Neural cell (in vitro differentiated cells): ENCODE measurements at regions not wholly inside any gene's neighbourhood (a gene's known extent, or its start where the extent isn't known, plus 50 kb on each side); places are given as distances from the start of the nearest gene placed in this dataset.
"Not testable (repeated sequence)": the region's sequence is repeated elsewhere in the genome, so short reads cannot be mapped to it uniquely, and the experiment has no call there.

Experiments used
- H2AFZ ChIP-seq: fragments of 200-600, 300-800 bp; sonication (generic), shearing (Covaris generic); 2 replicates; pipeline ENCODE4 v1.6.0; 2014; ENCODE audit warnings: low read depth, mild to moderate bottlenecking, antibody characterized with exemption, low read length, moderate library complexity
- H3F3A ChIP-seq: fragments of 200-600 bp; shearing (Covaris generic); 2 replicates; pipeline ENCODE4 v1.6.1; 2016; ENCODE audit warnings: mild to moderate bottlenecking, moderate library complexity, mixed read lengths, antibody characterized with exemption, low read length; ENCODE audit not compliant: insufficient read depth, poor library complexity, severe bottlenecking
- H3K27ac ChIP-seq: fragments of 200-600, 300-800 bp; sonication (generic), shearing (Covaris generic); 2 replicates; pipeline ENCODE4 v1.5.1; 2014; ENCODE audit warnings: mild to moderate bottlenecking, low read length, moderate library complexity
- H3K27me3 ChIP-seq: fragments of 300-800, 200-600 bp; sonication (generic), shearing (Covaris generic); 2 replicates; pipeline ENCODE4 v1.6.0; 2014; ENCODE audit warnings: mild to moderate bottlenecking, low read depth, low read length, moderate library complexity; ENCODE audit not compliant: insufficient read depth
- H3K36me3 ChIP-seq: fragments of 300-800, 200-600 bp; sonication (generic), shearing (Covaris generic); 2 replicates; pipeline ENCODE4 v1.5.1; 2014; ENCODE audit warnings: mild to moderate bottlenecking, antibody characterized with exemption, low read length, moderate library complexity; ENCODE audit not compliant: insufficient read depth
- H3K4me2 ChIP-seq: fragments of 300-800, 200-600 bp; sonication (generic), shearing (Covaris generic); 2 replicates; pipeline ENCODE4 v1.6.0; 2014; ENCODE audit warnings: mild to moderate bottlenecking, low read length
- H3K4me3 ChIP-seq: fragments of 300-800, 200-600 bp; sonication (generic), shearing (Covaris generic); 2 replicates; pipeline ENCODE4 v1.5.1; 2014; ENCODE audit warnings: mild to moderate bottlenecking, low read length, moderate library complexity
- H3K79me2 ChIP-seq: fragments of 200-600 bp; shearing (Covaris generic); replicated peaks from 2 replicates; pipeline ENCODE4 v1.6.0; 2014; ENCODE audit warnings: mild to moderate bottlenecking, low read length, moderate library complexity; ENCODE audit not compliant: insufficient read depth
- H3K9ac ChIP-seq: fragments of 300-800, 200-600 bp; sonication (generic), shearing (Covaris generic); 2 replicates; pipeline ENCODE4 v1.6.1; 2016; ENCODE audit warnings: mild to moderate bottlenecking, low read length, mixed read lengths
- H3K9me2 ChIP-seq: fragments of 200-600 bp; shearing (Covaris generic); 2 replicates; pipeline ENCODE4 v1.6.1; 2016; ENCODE audit warnings: mild to moderate bottlenecking, low read length, mixed read lengths; ENCODE audit not compliant: insufficient read depth
- H3K9me3 ChIP-seq: fragments of 200-600, 300-800 bp; sonication (generic), shearing (Covaris generic); 2 replicates; pipeline ENCODE4 v1.6.1; 2016; ENCODE audit warnings: mild to moderate bottlenecking, mixed run types, low read length, moderate library complexity, mixed read lengths
- H4K20me1 ChIP-seq: fragments of 200-600 bp; shearing (Covaris generic); 2 replicates; pipeline ENCODE4 v1.6.1; 2016; ENCODE audit warnings: mild to moderate bottlenecking, mixed run types; ENCODE audit not compliant: insufficient read depth
- CTCF ChIP-seq: fragments of 450-650 bp; IDR thresholded peaks from 2 replicates; pipeline ENCODE4 v1.5.1; 2014; ENCODE audit warnings: antibody characterized with exemption, mild to moderate bottlenecking, moderate library complexity; ENCODE audit not compliant: poor library complexity, severe bottlenecking
- EP300 ChIP-seq: fragments of 450-650 bp; conservative IDR thresholded peaks from 2 replicates; pipeline ENCODE4 v1.6.1; 2014; ENCODE audit warnings: antibody characterized with exemption, mild to moderate bottlenecking, moderate library complexity; ENCODE audit not compliant: poor library complexity, severe bottlenecking
- EZH2 ChIP-seq: fragments of 200-600, 300-800 bp; shearing (Covaris generic), sonication (generic); IDR thresholded peaks from 2 replicates; pipeline ENCODE4 v1.6.1; 2014; ENCODE audit warnings: antibody characterized with exemption, low read length, borderline replicate concordance, mild to moderate bottlenecking; ENCODE audit not compliant: insufficient read depth, poor library complexity, severe bottlenecking
- MXI1 ChIP-seq: fragments of 450-650 bp; conservative IDR thresholded peaks from 2 replicates; pipeline ENCODE4 v1.6.1; 2014; ENCODE audit warnings: antibody characterized with exemption, mild to moderate bottlenecking; ENCODE audit not compliant: poor library complexity, severe bottlenecking
- POLR2AphosphoS5 ChIP-seq: IDR thresholded peaks from 2 replicates; pipeline ENCODE4 v1.6.1; 2012
- RAD21 ChIP-seq: fragments of 450-650 bp; conservative IDR thresholded peaks from 2 replicates; pipeline ENCODE4 v1.6.1; 2014; ENCODE audit warnings: antibody characterized with exemption, mild to moderate bottlenecking, moderate library complexity
- REST ChIP-seq: IDR thresholded peaks from 2 replicates; pipeline ENCODE4 v1.6.1; 2012; ENCODE audit warnings: borderline replicate concordance
- SMC3 ChIP-seq: fragments of 450-650 bp; conservative IDR thresholded peaks from 2 replicates; pipeline ENCODE4 v1.6.1; 2014; ENCODE audit warnings: antibody characterized with exemption, mild to moderate bottlenecking, moderate library complexity; ENCODE audit not compliant: poor library complexity
- TAF1 ChIP-seq: IDR thresholded peaks from 2 replicates; pipeline ENCODE4 v1.6.1; 2012; ENCODE audit warnings: low read depth

- Histone ChIP-seq H3K9ac (no peak overlapping the region), H3K27me3 (no peaks in the 10 kb centered on the region), H3K36me3 (no peaks in the 10 kb centered on the region), H3K4me3 (no peak overlapping the region), H2AFZ (no peak overlapping the region), H3K79me2 (no peaks in the 10 kb centered on the region), H3K4me2 (no peak overlapping the region), H3K9me2 (no peaks in the 10 kb centered on the region), H3K27ac (no peak overlapping the region), H3F3A (no peaks in the 10 kb centered on the region), H3K9me3 (no peaks in the 10 kb centered on the region), H4K20me1 (no peaks in the 10 kb centered on the region)
- no peak for TF ChIP-seq TAF1
- no peak for TF ChIP-seq REST
- no peak for TF ChIP-seq CTCF
- no peak for TF ChIP-seq SMC3
- TF ChIP-seq POLR2AphosphoS5: no peak
- TF ChIP-seq RAD21: no peak
- no peak for TF ChIP-seq EP300
- no peak for TF ChIP-seq MXI1
- TF ChIP-seq EZH2: no peak
These were observed 111.1 kb upstream of the S1PR3 start for GRCh38 chr9:88880199-88880598.

GRCh38 chr9:88884291-88884690 is 107.0 kb upstream of the S1PR3 start:
- H3K27me3 ChIP-seq, H3K9me3 ChIP-seq, H3K79me2 ChIP-seq, H3F3A ChIP-seq, H3K9me2 ChIP-seq, H3K4me2 ChIP-seq, H3K9ac ChIP-seq, H3K36me3 ChIP-seq, H3K27ac ChIP-seq, H2AFZ ChIP-seq, H4K20me1 ChIP-seq, H3K4me3 ChIP-seq: not testable (repeated sequence)

- H3K27ac ChIP-seq, H3K27me3 ChIP-seq, H3F3A ChIP-seq, H3K9me3 ChIP-seq, H3K4me3 ChIP-seq, H3K79me2 ChIP-seq, H3K4me2 ChIP-seq, H3K9ac ChIP-seq, H3K36me3 ChIP-seq, H4K20me1 ChIP-seq, H3K9me2 ChIP-seq, H2AFZ ChIP-seq: not testable (repeated sequence)
These were observed 104.5 kb upstream of the S1PR3 start for GRCh38 chr9:88886762-88887161.
